Astrocyte (in vitro differentiated cells and primary cell): ENCODE measurements at regions not wholly inside any gene's neighbourhood (a gene's known extent, or its start where the extent isn't known, plus 50 kb on each side); places are given as distances from the start of the nearest gene placed in this dataset.

ENCODE experiments used
- EZH2 ChIP-seq: IDR thresholded peaks from 2 replicates; pipeline ENCODE4 v1.6.1; 2012; ENCODE audit warnings: mild to moderate bottlenecking, low read length, inconsistent platforms; ENCODE audit not compliant: insufficient read depth
- TF ChIP-seq, protein P1 (sequence below): IDR thresholded peaks from 2 replicates; pipeline ENCODE4 v1.5.1; 2011; ENCODE audit warnings: low read depth, mild to moderate bottlenecking, inconsistent platforms, low read length, moderate library complexity; ENCODE audit not compliant: insufficient read depth

- TF ChIP-seq, protein P1, sequence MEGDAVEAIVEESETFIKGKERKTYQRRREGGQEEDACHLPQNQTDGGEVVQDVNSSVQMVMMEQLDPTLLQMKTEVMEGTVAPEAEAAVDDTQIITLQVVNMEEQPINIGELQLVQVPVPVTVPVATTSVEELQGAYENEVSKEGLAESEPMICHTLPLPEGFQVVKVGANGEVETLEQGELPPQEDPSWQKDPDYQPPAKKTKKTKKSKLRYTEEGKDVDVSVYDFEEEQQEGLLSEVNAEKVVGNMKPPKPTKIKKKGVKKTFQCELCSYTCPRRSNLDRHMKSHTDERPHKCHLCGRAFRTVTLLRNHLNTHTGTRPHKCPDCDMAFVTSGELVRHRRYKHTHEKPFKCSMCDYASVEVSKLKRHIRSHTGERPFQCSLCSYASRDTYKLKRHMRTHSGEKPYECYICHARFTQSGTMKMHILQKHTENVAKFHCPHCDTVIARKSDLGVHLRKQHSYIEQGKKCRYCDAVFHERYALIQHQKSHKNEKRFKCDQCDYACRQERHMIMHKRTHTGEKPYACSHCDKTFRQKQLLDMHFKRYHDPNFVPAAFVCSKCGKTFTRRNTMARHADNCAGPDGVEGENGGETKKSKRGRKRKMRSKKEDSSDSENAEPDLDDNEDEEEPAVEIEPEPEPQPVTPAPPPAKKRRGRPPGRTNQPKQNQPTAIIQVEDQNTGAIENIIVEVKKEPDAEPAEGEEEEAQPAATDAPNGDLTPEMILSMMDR, result no peak
- no peak for TF ChIP-seq EZH2
Observed at GRCh38 chr7:93006480-93007095, 111.2 kb downstream of the SAMD9 start.
